Astrocyte (in vitro differentiated cells and primary cell): ENCODE measurements at regions not wholly inside any gene's neighbourhood (a gene's known extent, or its start where the extent isn't known, plus 50 kb on each side); places are given as distances from the start of the nearest gene placed in this dataset.

Experiments
- DNase-seq: peaks from one replicate; pipeline ENCODE4 v3.0.0-alpha.2; 2010; ENCODE audit warnings: low read depth
- FAIRE-seq: peaks from 2 replicates; lab custom pipeline; 2011; peaks lifted over from hg19 to GRCh38; lab: Jason Lieb, UNC
- H2AFZ ChIP-seq: 2 replicates; pipeline ENCODE4 v1.6.0; 2012; ENCODE audit warnings: low read depth, low read length, inconsistent platforms
- H3K27ac ChIP-seq: 2 replicates; pipeline ENCODE4 v1.5.1; 2011; ENCODE audit warnings: low read depth, low read length, inconsistent platforms
- H3K27me3 ChIP-seq: 2 replicates; pipeline ENCODE4 v1.6.0; 2011; ENCODE audit warnings: low read length, inconsistent platforms; ENCODE audit not compliant: insufficient read depth
- H3K36me3 ChIP-seq: 2 replicates; pipeline ENCODE4 v1.5.1; 2011; ENCODE audit warnings: low read length, inconsistent platforms; ENCODE audit not compliant: insufficient read depth
- H3K4me1 ChIP-seq: 2 replicates; pipeline ENCODE4 v1.5.1; 2011; ENCODE audit warnings: low read length, inconsistent platforms; ENCODE audit not compliant: insufficient read depth
- H3K4me2 ChIP-seq: 2 replicates; pipeline ENCODE4 v1.6.0; 2012; ENCODE audit warnings: low read length, inconsistent platforms
- H3K4me3 ChIP-seq: 2 replicates; pipeline ENCODE4 v1.5.1; 2011; ENCODE audit warnings: low read depth, mild to moderate bottlenecking, low read length, inconsistent platforms; ENCODE audit not compliant: insufficient read depth
- H3K79me2 ChIP-seq: 2 replicates; pipeline ENCODE4 v1.6.0; 2012; ENCODE audit warnings: mild to moderate bottlenecking, low read length, inconsistent platforms; ENCODE audit not compliant: insufficient read depth
- H3K9ac ChIP-seq: 2 replicates; pipeline ENCODE4 v1.6.0; 2012; ENCODE audit warnings: mild to moderate bottlenecking, low read length, inconsistent platforms
- H3K9me3 ChIP-seq: 2 replicates; pipeline ENCODE4 v1.5.1; 2012; ENCODE audit warnings: low read depth, mild to moderate bottlenecking, low read length, inconsistent platforms; ENCODE audit not compliant: insufficient read depth
- H4K20me1 ChIP-seq: 2 replicates; pipeline ENCODE4 v1.6.0; 2012; ENCODE audit warnings: low read length, inconsistent platforms; ENCODE audit not compliant: insufficient read depth
- H3K27ac Mint-ChIP-seq: one replicate; pipeline ENCODE4 v1.8.0; 2021; ENCODE audit warnings: mild to moderate bottlenecking, mixed read lengths; ENCODE audit not compliant: unreplicated experiment
- H3K27me3 Mint-ChIP-seq: one replicate; pipeline ENCODE4 v1.8.0; 2021; ENCODE audit warnings: low read depth, mixed read lengths; ENCODE audit not compliant: unreplicated experiment
- H3K36me3 Mint-ChIP-seq: one replicate; pipeline ENCODE4 v1.8.0; 2021; ENCODE audit warnings: low read depth, mixed read lengths; ENCODE audit not compliant: unreplicated experiment
- H3K4me1 Mint-ChIP-seq: one replicate; pipeline ENCODE4 v1.8.0; 2021; ENCODE audit warnings: low read depth, mixed read lengths; ENCODE audit not compliant: unreplicated experiment
- H3K4me3 Mint-ChIP-seq: one replicate; pipeline ENCODE4 v1.8.0; 2021; ENCODE audit warnings: mild to moderate bottlenecking, moderate library complexity, mixed read lengths; ENCODE audit not compliant: unreplicated experiment
- H3K9me3 Mint-ChIP-seq: one replicate; pipeline ENCODE4 v1.8.0; 2021; ENCODE audit warnings: mild to moderate bottlenecking, mixed read lengths; ENCODE audit not compliant: unreplicated experiment
- EZH2 ChIP-seq: IDR thresholded peaks from 2 replicates; pipeline ENCODE4 v1.6.1; 2012; ENCODE audit warnings: mild to moderate bottlenecking, low read length, inconsistent platforms; ENCODE audit not compliant: insufficient read depth
- TF ChIP-seq, protein P1 (sequence below): IDR thresholded peaks from 2 replicates; pipeline ENCODE4 v1.5.1; 2011; ENCODE audit warnings: low read depth, mild to moderate bottlenecking, inconsistent platforms, low read length, moderate library complexity; ENCODE audit not compliant: insufficient read depth

- Histone ChIP-seq H3K4me1 (no peaks in the 10 kb centered on the region), H2AFZ (no peak overlapping the region), H3K4me2 (no peak overlapping the region), H3K9me3 (no peaks in the 10 kb centered on the region), H3K27ac (no peak overlapping the region), H3K79me2 (no peaks in the 10 kb centered on the region), H3K27me3 (no peaks in the 10 kb centered on the region), H3K36me3 (no peaks in the 10 kb centered on the region), H4K20me1 (no peaks in the 10 kb centered on the region), H3K9ac (no peak overlapping the region), H3K4me3 (no peak overlapping the region)
- no peaks in the 10 kb centered on the region for H3K9me3 Mint-ChIP-seq
- no peaks in the 10 kb centered on the region for H3K36me3 Mint-ChIP-seq
- peaks cover 2% of the 10 kb centered on the region for H3K4me1 Mint-ChIP-seq
- H3K27me3 Mint-ChIP-seq = peaks cover 7% of the 10 kb centered on the region
- no peak overlapping the region for H3K27ac Mint-ChIP-seq
- H3K4me3 Mint-ChIP-seq = no peak overlapping the region
- FAIRE-seq = no peak
- no peak for TF ChIP-seq EZH2
- TF ChIP-seq, protein P1, sequence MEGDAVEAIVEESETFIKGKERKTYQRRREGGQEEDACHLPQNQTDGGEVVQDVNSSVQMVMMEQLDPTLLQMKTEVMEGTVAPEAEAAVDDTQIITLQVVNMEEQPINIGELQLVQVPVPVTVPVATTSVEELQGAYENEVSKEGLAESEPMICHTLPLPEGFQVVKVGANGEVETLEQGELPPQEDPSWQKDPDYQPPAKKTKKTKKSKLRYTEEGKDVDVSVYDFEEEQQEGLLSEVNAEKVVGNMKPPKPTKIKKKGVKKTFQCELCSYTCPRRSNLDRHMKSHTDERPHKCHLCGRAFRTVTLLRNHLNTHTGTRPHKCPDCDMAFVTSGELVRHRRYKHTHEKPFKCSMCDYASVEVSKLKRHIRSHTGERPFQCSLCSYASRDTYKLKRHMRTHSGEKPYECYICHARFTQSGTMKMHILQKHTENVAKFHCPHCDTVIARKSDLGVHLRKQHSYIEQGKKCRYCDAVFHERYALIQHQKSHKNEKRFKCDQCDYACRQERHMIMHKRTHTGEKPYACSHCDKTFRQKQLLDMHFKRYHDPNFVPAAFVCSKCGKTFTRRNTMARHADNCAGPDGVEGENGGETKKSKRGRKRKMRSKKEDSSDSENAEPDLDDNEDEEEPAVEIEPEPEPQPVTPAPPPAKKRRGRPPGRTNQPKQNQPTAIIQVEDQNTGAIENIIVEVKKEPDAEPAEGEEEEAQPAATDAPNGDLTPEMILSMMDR = no peak
- DNase-seq = no peak
These were observed 73.3 kb upstream of the C1orf87 start for GRCh38 chr1:60146884-60147283.

DNA sequence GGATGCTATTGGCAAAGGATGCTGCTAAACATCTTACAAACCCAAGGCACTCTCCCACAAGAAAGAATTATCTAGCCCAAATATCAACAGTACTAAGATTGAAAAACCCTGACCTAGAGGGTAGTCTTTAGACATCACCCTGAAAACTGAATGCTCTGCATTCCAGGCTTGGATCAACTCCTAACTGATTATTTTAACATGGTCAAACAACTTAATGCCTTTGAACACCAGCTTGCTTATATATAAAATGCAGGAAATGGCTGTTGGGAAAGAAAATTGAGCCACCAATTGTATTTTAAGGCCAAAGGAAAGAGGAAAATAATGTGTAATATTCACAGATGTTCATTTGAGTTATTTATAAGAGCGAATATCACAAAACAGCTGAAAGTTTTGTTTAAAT is 72.2 kb upstream of the C1orf87 start:
- peaks cover 2% of the 10 kb centered on the region for H3K4me1 Mint-ChIP-seq
- no peak overlapping the region for H3K9ac ChIP-seq
- H3K27me3 ChIP-seq = no peaks in the 10 kb centered on the region

DNA sequence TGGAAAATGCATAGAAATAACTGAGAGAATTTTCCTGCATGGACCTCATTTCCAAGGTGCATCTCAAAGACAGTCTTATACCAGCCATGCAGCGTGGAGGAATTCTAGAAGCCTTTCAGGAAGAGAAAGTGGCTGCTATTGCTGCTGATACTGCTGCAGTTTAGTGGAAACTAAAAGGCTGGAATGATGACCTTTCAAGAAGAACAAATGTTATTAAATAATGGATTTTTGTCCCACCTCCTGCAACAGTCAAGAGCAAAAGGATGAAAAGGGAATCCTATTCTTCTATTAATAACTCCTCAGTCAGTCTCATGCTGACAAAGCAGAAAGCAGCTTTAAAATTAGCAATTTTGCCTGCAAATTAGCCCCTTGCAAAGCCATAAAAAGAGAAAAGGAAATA is 68.2 kb upstream of the C1orf87 start:
- H3K9ac ChIP-seq = no peak overlapping the region

More for the DNA sequence above, 72.2 kb upstream of the C1orf87 start:
- no peak overlapping the region for H3K27ac Mint-ChIP-seq
- H3K4me3 Mint-ChIP-seq = no peak overlapping the region
- no peaks in the 10 kb centered on the region for H3K36me3 Mint-ChIP-seq
- H2AFZ ChIP-seq = no peak overlapping the region
- no peak overlapping the region for H3K4me3 ChIP-seq
- H3K27ac ChIP-seq = no peak overlapping the region
- TF ChIP-seq, protein P1 = no peak
- TF ChIP-seq EZH2 = no peak
- no peaks in the 10 kb centered on the region for H3K36me3 ChIP-seq
- no peak overlapping the region for H3K4me2 ChIP-seq
- no peak for FAIRE-seq
- no peaks in the 10 kb centered on the region for H3K9me3 Mint-ChIP-seq
- no peaks in the 10 kb centered on the region for H3K9me3 ChIP-seq
- no peaks in the 10 kb centered on the region for H3K79me2 ChIP-seq
- peaks cover 7% of the 10 kb centered on the region for H3K27me3 Mint-ChIP-seq
- no peaks in the 10 kb centered on the region for H4K20me1 ChIP-seq
- no peak for DNase-seq
- no peaks in the 10 kb centered on the region for H3K4me1 ChIP-seq

More for the DNA sequence above, 68.2 kb upstream of the C1orf87 start:
- no peak for TF ChIP-seq EZH2
- TF ChIP-seq, protein P1 = no peak
- no peak overlapping the region for H3K4me3 ChIP-seq
- Mint-ChIP-seq H3K27ac (no peak overlapping the region), H3K9me3 (no peaks in the 10 kb centered on the region), H3K36me3 (no peaks in the 10 kb centered on the region), H3K4me3 (no peak overlapping the region), H3K4me1 (no peaks in the 10 kb centered on the region), H3K27me3 (no peaks in the 10 kb centered on the region)
- H4K20me1 ChIP-seq = no peaks in the 10 kb centered on the region
- no peaks in the 10 kb centered on the region for H3K36me3 ChIP-seq
- no peak overlapping the region for H3K27ac ChIP-seq
- no peak for FAIRE-seq
- no peaks in the 10 kb centered on the region for H3K9me3 ChIP-seq
- DNase-seq = no peak
- no peak overlapping the region for H3K4me2 ChIP-seq
- H3K4me1 ChIP-seq = no peaks in the 10 kb centered on the region
- H3K27me3 ChIP-seq = no peaks in the 10 kb centered on the region
- no peaks in the 10 kb centered on the region for H3K79me2 ChIP-seq
- H2AFZ ChIP-seq = no peak overlapping the region
